WI38 (cell line): ENCODE measurements at regions not wholly inside any gene's neighbourhood (a gene's known extent, or its start where the extent isn't known, plus 50 kb on each side); places are given as distances from the start of the nearest gene placed in this dataset.
"Not testable (repeated sequence)": the region's sequence is repeated elsewhere in the genome, so short reads cannot be mapped to it uniquely, and the experiment has no call there.

Experiments used
- H3K4me3 ChIP-seq: 2 replicates; pipeline ENCODE4 v1.5.1; 2011; ENCODE audit warnings: low read depth, mild to moderate bottlenecking, control low read depth, low read length
- CTCF ChIP-seq: IDR thresholded peaks from 2 replicates; pipeline ENCODE4 v1.5.1; 2012; ENCODE audit warnings: low read depth, mild to moderate bottlenecking, control low read depth, low read length

- H3K4me3 ChIP-seq: no peak overlapping the region
- no peak for TF ChIP-seq CTCF
Observed at GRCh38 chr6:16897669-16898068, 136.4 kb upstream of the ATXN1 start.

GRCh38 chr6:16894301-16894700, 133.0 kb upstream of the ATXN1 start:
- no peak overlapping the region for H3K4me3 ChIP-seq
- no peak for TF ChIP-seq CTCF

GRCh38 chr6:16891110-16891509, 129.8 kb upstream of the ATXN1 start:
- not testable (repeated sequence) for H3K4me3 ChIP-seq

- TF ChIP-seq CTCF: no peak
- no peak overlapping the region for H3K4me3 ChIP-seq
Observed at GRCh38 chr6:16885411-16886160, 124.3 kb upstream of the ATXN1 start.

- no peak overlapping the region for H3K4me3 ChIP-seq
- no peak for TF ChIP-seq CTCF
Observed at GRCh38 chr6:16884526-16884925, 123.3 kb upstream of the ATXN1 start.

- TF ChIP-seq CTCF: no peak
- H3K4me3 ChIP-seq: no peak overlapping the region
Observed at GRCh38 chr6:16883414-16883813, 122.2 kb upstream of the ATXN1 start.

GRCh38 chr6:16882230-16882629, 121.0 kb upstream of the ATXN1 start:
- H3K4me3 ChIP-seq: no peak overlapping the region
- no peak for TF ChIP-seq CTCF

GRCh38 chr6:16876852-16877251, 115.6 kb upstream of the ATXN1 start:
- H3K4me3 ChIP-seq: not testable (repeated sequence)
